ENCODE measurements at regions not wholly inside any gene's neighbourhood (a gene's known extent, or its start where the extent isn't known, plus 50 kb on each side); places are given as distances from the start of the nearest gene placed in this dataset.

GRCh38 chr13:33372251-33372919 is 86.8 kb upstream of the STARD13 start:
- DNase-seq (ENCODE audit: low read depth), result no peak

GRCh38 chr13:33373624-33374023 is 88.1 kb upstream of the STARD13 start:
- DNase-seq (ENCODE audit: low read depth), result no peak

- no peak for DNase-seq (ENCODE audit: low read depth)
Observed at GRCh38 chr13:33375421-33375820, 89.9 kb upstream of the STARD13 start.

- DNase-seq (ENCODE audit: low read depth), result no peak
Observed at GRCh38 chr13:33376212-33376611, 90.7 kb upstream of the STARD13 start.

GRCh38 chr13:33377411-33377810 is 91.9 kb upstream of the STARD13 start:
- no peak for DNase-seq (ENCODE audit: low read depth)

GRCh38 chr13:33377825-33378224 is 92.3 kb upstream of the STARD13 start:
- DNase-seq (ENCODE audit: low read depth), result no peak

- no peak for DNase-seq (ENCODE audit: low read depth)
Observed at GRCh38 chr13:33379608-33380007, 94.1 kb upstream of the STARD13 start.

- DNase-seq (ENCODE audit: low read depth), result no peak
Observed at GRCh38 chr13:33380487-33381079, 95.0 kb upstream of the STARD13 start.

- no peak for DNase-seq (ENCODE audit: low read depth)
Observed at GRCh38 chr13:33381180-33381579, 95.6 kb upstream of the STARD13 start.

GRCh38 chr13:33381906-33382305 is 96.4 kb upstream of the STARD13 start:
- no peak for DNase-seq (ENCODE audit: low read depth)

GRCh38 chr13:33383724-33384577 is 98.4 kb upstream of the STARD13 start:
- no peak for DNase-seq (ENCODE audit: low read depth)

- no peak for DNase-seq (ENCODE audit: low read depth)
Observed at GRCh38 chr13:33388286-33388998, 102.9 kb upstream of the STARD13 start.

- no peak for DNase-seq (ENCODE audit: low read depth)
Observed at GRCh38 chr13:33392794-33393405, 107.3 kb upstream of the STARD13 start.

- DNase-seq (ENCODE audit: low read depth), result no peak
Observed at GRCh38 chr13:33394294-33394932, 108.9 kb upstream of the STARD13 start.

- no peak for DNase-seq (ENCODE audit: low read depth)
Observed at GRCh38 chr13:33401238-33401637, 115.7 kb upstream of the STARD13 start.

GRCh38 chr13:33402975-33403374 is 117.4 kb upstream of the STARD13 start:
- no peak for DNase-seq (ENCODE audit: low read depth)

GRCh38 chr13:33403807-33404362 is 118.3 kb upstream of the STARD13 start:
- DNase-seq (ENCODE audit: low read depth), result no peak

GRCh38 chr13:33405371-33405770 is 119.8 kb upstream of the STARD13 start:
- DNase-seq (ENCODE audit: low read depth), result no peak

GRCh38 chr13:33409673-33410510 is 124.3 kb upstream of the STARD13 start:
- DNase-seq (ENCODE audit: low read depth), result no peak

- DNase-seq (ENCODE audit: low read depth), result no peak
Observed at GRCh38 chr13:33410619-33411018, 125.1 kb upstream of the STARD13 start.

Measured in GM04503 (cell line).